Thyroid gland (tissue), 4 donors: ENCODE measurements at regions not wholly inside any gene's neighbourhood (a gene's known extent, or its start where the extent isn't known, plus 50 kb on each side); places are given as distances from the start of the nearest gene placed in this dataset.

Experiments
- POLR2A ChIP-seq, 2 donors: fragments of 450-650 bp; IDR thresholded peaks; one replicate each; pipeline ENCODE4 v1.6.1; 2017; ENCODE audit warnings: antibody characterized with exemption in 2 of 2, mild to moderate bottlenecking in 2 of 2, moderate library complexity in 1 of 2
- TF ChIP-seq, protein P1 (sequence below), 6 experiments: fragments of 200-600 bp in 3 of 6; fragments of 450-650 bp in 3 of 6; sonication (generic) in 3 of 6; IDR thresholded peaks; one replicate each; pipeline ENCODE4 v1.5.1; 2016 to 2019; ENCODE audit warnings: antibody characterized with exemption in 6 of 6, mild to moderate bottlenecking in 2 of 6, inconsistent platforms in 1 of 6, moderate library complexity in 1 of 6

DNA sequence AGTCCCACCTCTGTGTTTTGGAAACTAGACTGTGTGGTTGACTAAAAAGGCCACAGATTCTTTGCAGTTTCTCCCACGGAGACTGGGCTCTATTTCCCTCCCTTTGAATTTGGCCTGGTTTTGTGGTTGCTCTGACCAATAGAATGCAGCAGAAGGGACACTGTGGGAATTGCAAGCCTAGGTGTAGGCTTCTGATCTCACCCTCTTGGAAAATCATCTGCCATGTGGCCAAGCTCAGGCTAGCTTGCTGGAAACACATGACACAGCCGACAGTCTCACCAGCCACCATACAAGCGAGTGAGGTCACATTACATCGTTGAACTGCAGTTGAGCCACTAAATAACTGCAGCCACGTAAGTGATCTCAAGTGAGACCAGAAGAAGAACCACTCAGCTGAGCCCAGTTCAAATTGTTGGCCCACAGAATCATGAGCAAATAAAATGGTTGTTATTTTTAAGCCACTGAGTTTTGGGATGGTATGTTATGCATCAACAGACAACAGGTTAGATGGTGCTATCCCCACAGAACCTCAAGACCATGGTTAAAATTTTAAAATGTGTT is 319.1 kb upstream of the MEX3C start:
- TF ChIP-seq, protein P1, sequence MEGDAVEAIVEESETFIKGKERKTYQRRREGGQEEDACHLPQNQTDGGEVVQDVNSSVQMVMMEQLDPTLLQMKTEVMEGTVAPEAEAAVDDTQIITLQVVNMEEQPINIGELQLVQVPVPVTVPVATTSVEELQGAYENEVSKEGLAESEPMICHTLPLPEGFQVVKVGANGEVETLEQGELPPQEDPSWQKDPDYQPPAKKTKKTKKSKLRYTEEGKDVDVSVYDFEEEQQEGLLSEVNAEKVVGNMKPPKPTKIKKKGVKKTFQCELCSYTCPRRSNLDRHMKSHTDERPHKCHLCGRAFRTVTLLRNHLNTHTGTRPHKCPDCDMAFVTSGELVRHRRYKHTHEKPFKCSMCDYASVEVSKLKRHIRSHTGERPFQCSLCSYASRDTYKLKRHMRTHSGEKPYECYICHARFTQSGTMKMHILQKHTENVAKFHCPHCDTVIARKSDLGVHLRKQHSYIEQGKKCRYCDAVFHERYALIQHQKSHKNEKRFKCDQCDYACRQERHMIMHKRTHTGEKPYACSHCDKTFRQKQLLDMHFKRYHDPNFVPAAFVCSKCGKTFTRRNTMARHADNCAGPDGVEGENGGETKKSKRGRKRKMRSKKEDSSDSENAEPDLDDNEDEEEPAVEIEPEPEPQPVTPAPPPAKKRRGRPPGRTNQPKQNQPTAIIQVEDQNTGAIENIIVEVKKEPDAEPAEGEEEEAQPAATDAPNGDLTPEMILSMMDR (IDR thresholded peaks at IDR 0.05): no peak
- no peak for TF ChIP-seq POLR2A (IDR thresholded peaks at IDR 0.05)
